GM19397 (cell line): ENCODE measurements at regions not wholly inside any gene's neighbourhood (a gene's known extent, or its start where the extent isn't known, plus 50 kb on each side); places are given as distances from the start of the nearest gene placed in this dataset.
"Not testable (repeated sequence)": the region's sequence is repeated elsewhere in the genome, so short reads cannot be mapped to it uniquely, and the experiment has no call there.

ENCODE experiments used
- ATAC-seq: cut with Tn5 transposase; IDR thresholded peaks from one replicate; pipeline ENCODE4 v1.9.1; 2021; ENCODE audit warnings: mild to moderate bottlenecking, moderate library complexity; ENCODE audit not compliant: unreplicated experiment

- ATAC-seq: no peak
Observed at GRCh38 chr7:124643311-124643811, 122.2 kb downstream of the GPR37 start.

GRCh38 chr7:124635416-124635815 is 130.2 kb downstream of the GPR37 start:
- no peak for ATAC-seq

GRCh38 chr7:124633740-124634139 is 131.9 kb downstream of the GPR37 start:
- ATAC-seq: no peak

GRCh38 chr7:124630395-124630794 is 135.2 kb downstream of the GPR37 start:
- ATAC-seq: no peak

- ATAC-seq: no peak
Observed at GRCh38 chr7:124618871-124619270, 146.7 kb downstream of the GPR37 start.

- not testable (repeated sequence) for ATAC-seq
Observed at GRCh38 chr7:124618051-124618450, 147.5 kb downstream of the GPR37 start.

GRCh38 chr7:124603066-124603465 is 162.5 kb downstream of the GPR37 start:
- ATAC-seq: no peak

GRCh38 chr7:124597509-124597908 is 168.1 kb downstream of the GPR37 start:
- ATAC-seq: peak; percentile 45

GRCh38 chr7:124596881-124597280 is 168.7 kb downstream of the GPR37 start:
- no peak for ATAC-seq

- no peak for ATAC-seq
Observed at GRCh38 chr7:124590814-124591213, 174.8 kb downstream of the GPR37 start.

GRCh38 chr7:124577256-124577655 is 188.3 kb downstream of the GPR37 start:
- ATAC-seq: no peak

GRCh38 chr7:124575176-124575575 is 190.4 kb downstream of the GPR37 start:
- no peak for ATAC-seq

GRCh38 chr7:124570558-124570957 is 195.0 kb downstream of the GPR37 start:
- ATAC-seq: no peak

- ATAC-seq: no peak
Observed at GRCh38 chr7:124566583-124566982, 199.0 kb downstream of the GPR37 start.

GRCh38 chr7:124557587-124557986 is 208.0 kb downstream of the GPR37 start:
- no peak for ATAC-seq

GRCh38 chr7:124557101-124557500 is 208.5 kb downstream of the GPR37 start:
- ATAC-seq: no peak

- no peak for ATAC-seq
Observed at GRCh38 chr7:124553502-124553901, 212.1 kb downstream of the GPR37 start.

GRCh38 chr7:124552217-124552616 is 213.4 kb downstream of the GPR37 start:
- ATAC-seq: no peak

- ATAC-seq: no peak
Observed at GRCh38 chr7:124550036-124550435, 215.6 kb downstream of the GPR37 start.

GRCh38 chr7:124542476-124542875 is 223.1 kb downstream of the GPR37 start:
- no peak for ATAC-seq

GRCh38 chr7:124536156-124536762 is 229.3 kb downstream of the GPR37 start:
- no peak for ATAC-seq

GRCh38 chr7:124532166-124532565 is 233.4 kb downstream of the GPR37 start:
- ATAC-seq: no peak

GRCh38 chr7:124516911-124517310 is 248.7 kb downstream of the GPR37 start:
- no peak for ATAC-seq
